GM19035 (cell line): ENCODE measurements at regions not wholly inside any gene's neighbourhood (a gene's known extent, or its start where the extent isn't known, plus 50 kb on each side); places are given as distances from the start of the nearest gene placed in this dataset.
"Not testable (repeated sequence)": the region's sequence is repeated elsewhere in the genome, so short reads cannot be mapped to it uniquely, and the experiment has no call there.

Source experiments
- ATAC-seq: cut with Tn5 transposase; IDR thresholded peaks from one replicate; pipeline ENCODE4 v1.9.1; 2021; ENCODE audit not compliant: unreplicated experiment

GRCh38 chr6:27827477-27827876 lies 84.7 kb downstream of the OR2B2 start:
- not testable (repeated sequence) for ATAC-seq

- ATAC-seq: not testable (repeated sequence)
These were observed 85.6 kb downstream of the OR2B2 start for GRCh38 chr6:27826612-27826985.

GRCh38 chr6:27825848-27826611 lies 86.2 kb downstream of the OR2B2 start:
- ATAC-seq: not testable (repeated sequence)

DNA sequence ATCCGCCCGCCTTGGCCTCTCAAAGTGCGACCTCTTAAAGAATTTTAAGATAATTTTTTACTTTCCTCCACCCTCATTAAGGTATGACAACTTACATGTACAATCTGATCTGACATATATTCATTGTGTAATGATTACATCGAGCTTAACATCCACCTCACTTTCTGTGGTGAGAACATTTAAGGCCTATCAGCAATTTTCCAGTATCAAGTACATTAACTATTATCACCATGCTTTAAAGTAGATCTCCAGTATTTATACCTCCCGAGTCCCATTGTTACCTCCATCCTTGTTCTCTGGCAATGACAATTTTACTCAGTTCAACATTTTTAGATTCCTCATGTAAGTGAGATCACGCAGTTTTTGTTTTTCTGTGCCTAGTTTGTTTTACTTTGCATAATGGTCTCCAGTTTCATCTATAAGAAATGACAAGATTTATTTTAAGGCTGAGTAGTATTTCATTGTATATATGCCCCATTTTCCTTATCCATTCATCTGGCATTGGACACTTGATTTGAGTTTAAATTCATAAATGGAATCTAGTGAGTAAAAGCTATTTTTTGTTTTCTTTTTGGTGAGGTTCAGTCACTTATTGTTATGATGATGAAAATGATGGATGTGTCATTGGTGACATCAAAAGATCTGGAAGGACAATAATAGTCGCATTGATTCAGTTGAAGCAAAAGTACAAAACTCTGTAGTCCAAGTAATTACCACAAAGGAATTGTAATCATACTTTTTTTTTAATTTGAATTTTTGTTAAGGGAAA lies 87.0 kb downstream of the OR2B2 start:
- no peak for ATAC-seq

GRCh38 chr6:27824211-27825024 lies 87.8 kb downstream of the OR2B2 start:
- ATAC-seq: peak; percentile 74

DNA sequence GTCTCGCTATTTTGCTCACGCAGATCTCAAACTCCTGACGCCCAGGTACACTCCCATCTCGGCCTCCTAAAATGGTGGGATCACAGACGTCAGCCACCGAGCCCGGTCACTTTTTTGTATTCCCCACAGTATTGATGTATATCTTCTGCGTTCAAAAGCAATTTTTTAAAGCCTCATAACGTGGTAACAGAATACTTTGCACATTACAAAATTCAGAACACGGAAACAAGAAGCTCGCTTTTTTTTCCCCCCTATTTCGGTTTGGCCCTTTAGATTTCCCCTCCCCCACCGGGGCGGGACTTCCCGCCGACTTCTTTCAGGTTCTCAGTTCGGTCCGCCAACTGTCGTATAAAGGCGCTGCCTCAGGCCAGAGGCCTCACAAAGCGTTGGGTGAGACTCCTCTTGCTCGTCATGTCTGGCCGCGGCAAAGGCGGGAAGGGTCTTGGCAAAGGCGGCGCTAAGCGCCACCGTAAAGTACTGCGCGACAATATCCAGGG lies 88.4 kb downstream of the OR2B2 start:
- peak; percentile 69 for ATAC-seq

GRCh38 chr6:27816906-27817305 lies 95.3 kb downstream of the OR2B2 start:
- no peak for ATAC-seq

DNA sequence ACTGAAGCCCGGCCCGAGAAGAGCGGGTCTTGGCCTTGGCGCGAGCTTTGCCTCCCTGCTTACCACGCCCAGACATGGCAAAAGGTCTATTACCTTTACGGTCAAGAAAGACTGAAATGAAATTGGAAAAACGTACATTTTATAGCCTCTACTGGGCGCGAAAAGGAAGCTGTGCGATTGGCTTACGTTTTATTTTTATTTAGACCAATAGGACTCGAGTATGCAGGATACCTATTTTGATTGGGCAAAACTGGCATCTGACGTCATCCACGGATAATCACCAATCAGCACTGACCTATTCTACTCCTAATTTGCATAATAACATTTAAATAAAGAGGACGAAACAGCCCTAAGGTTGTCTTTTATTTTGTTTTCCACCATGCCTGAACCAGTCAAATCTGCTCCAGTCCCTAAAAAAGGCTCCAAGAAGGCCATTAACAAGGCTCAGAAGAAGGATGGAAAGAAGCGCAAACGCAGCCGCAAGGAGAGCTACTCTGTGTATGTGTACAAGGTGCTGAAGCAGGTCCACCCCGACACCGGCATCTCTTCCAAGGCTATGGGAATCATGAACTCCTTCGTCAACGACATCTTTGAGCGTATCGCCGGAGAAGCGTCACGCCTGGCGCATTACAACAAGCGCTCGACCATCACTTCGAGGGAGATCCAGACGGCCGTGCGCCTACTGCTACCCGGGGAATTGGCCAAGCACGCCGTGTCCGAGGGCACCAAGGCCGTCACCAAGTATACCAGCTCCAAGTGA lies 97.4 kb downstream of the OR2B2 start:
- peak; percentile 61 for ATAC-seq

DNA sequence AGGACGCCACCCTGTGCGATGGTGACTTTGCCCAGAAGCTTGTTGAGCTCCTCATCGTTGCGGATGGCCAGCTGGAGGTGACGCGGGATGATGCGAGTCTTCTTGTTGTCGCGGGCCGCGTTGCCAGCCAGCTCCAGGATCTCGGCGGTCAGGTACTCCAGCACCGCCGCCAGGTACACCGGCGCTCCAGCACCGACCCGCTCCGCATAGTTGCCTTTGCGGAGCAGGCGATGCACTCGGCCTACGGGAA lies 97.9 kb downstream of the OR2B2 start:
- ATAC-seq: peak; percentile 2

GRCh38 chr6:27812805-27813492 lies 99.2 kb downstream of the OR2B2 start:
- ATAC-seq: no peak

GRCh38 chr6:27812078-27812804 lies 100.0 kb downstream of the OR2B2 start:
- no peak for ATAC-seq

DNA sequence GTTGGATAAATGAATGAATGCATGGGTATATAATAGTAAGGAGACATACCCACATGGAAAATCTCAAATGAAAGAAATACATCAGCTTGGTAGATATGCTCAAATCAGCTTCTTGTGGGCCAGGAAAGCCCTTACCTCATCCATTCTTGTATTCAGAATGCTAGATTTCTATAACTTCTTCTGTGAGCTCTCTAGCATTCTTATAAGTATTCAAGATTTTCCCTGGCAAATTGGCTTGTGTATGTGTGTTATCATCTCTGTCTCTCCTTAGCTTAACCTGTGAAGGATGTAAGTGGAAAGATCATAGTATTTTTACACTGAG lies 100.8 kb downstream of the OR2B2 start:
- no peak for ATAC-seq

GRCh38 chr6:27810768-27811450 lies 101.3 kb downstream of the OR2B2 start:
- ATAC-seq: no peak

- ATAC-seq: peak; percentile 34
These were observed 102.0 kb downstream of the OR2B2 start for GRCh38 chr6:27809939-27810767.

DNA sequence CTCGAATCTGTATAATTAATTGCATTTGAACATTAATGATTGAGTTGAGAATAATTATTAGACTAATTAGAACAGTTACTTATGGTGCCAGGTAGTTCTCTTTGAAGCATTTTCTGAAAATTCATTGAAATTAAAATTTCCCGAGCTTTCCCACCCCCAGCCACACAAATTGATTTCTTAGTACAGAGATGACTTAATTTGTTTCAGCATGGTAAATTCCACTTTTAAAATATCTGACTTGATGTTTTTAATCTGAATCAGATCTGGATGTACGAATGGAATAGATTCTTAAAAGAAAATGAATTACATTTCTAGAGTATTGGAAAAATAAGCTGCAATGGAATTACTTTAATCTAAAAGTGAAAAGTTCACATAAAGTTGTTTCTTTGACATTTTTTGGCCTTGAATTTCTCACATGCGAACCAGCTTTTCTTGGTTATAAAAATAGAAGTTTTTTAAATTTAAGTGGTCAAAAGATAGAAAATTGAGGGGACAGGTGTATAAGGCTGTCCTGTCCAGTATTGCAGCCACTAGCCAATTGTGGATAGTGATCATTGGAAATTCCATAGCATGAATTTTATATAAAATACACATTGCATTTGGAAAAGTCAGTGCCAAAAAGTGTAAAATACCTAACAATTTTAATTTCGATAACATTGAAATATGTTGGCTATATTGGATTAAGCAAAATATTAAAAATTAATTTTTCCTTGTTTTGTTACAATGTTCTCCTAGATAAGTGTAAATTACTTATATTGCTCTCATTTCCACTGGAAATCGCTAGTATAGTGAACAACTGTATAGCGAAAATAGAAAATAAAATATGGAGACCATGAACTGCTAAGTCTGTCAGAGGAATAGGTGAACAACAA lies 102.9 kb downstream of the OR2B2 start:
- ATAC-seq: no peak

DNA sequence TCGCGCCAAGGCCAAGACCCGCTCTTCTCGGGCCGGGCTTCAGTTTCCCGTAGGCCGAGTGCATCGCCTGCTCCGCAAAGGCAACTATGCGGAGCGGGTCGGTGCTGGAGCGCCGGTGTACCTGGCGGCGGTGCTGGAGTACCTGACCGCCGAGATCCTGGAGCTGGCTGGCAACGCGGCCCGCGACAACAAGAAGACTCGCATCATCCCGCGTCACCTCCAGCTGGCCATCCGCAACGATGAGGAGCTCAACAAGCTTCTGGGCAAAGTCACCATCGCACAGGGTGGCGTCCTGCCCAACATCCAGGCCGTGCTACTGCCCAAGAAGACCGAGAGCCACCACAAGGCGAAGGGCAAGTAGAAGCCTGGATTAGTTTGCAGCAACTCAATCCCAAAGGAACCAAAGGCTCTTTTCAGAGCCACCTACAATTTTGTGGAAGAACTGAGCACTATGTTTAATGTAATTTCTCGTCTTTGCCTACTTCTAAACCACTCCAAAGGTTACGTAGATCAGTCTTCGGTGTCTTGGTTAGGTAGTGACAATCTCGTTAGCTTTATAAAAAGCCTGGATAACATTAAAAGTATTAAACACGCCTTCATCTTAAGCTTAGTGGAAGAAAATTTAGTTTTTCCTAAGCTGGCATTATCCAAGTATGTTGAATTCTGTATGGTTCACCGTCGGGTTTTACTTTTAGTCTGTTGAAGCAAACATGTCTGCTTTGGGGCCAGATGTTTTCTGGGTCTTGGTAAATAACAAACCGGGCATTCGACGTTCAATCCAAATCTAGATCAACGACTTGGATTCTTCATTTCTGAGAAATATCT lies 103.7 kb downstream of the OR2B2 start:
- ATAC-seq: peak; percentile 10
